DOHH2 (cell line): ENCODE measurements at regions not wholly inside any gene's neighbourhood (a gene's known extent, or its start where the extent isn't known, plus 50 kb on each side); places are given as distances from the start of the nearest gene placed in this dataset.
"Not testable (repeated sequence)": the region's sequence is repeated elsewhere in the genome, so short reads cannot be mapped to it uniquely, and the experiment has no call there.

ENCODE experiments used
- H3F3A ChIP-seq: fragments of 200-600 bp; sonication (generic), shearing (Covaris generic); 2 replicates; pipeline ENCODE4 v1.6.0; 2016; ENCODE audit warnings: antibody characterized with exemption, mild to moderate bottlenecking; ENCODE audit not compliant: control insufficient read depth, insufficient read depth
- H3K27ac ChIP-seq: fragments of 200-600 bp; sonication (generic); 2 replicates; pipeline ENCODE4 v1.5.1; 2014; ENCODE audit warnings: low read depth, mild to moderate bottlenecking, low read length, moderate library complexity
- H3K27me3 ChIP-seq: fragments of 200-600 bp; sonication (generic); 2 replicates; pipeline ENCODE4 v1.6.1; 2014; ENCODE audit warnings: mild to moderate bottlenecking, low read length, mixed read lengths; ENCODE audit not compliant: control insufficient read depth
- H3K36me3 ChIP-seq: fragments of 200-600 bp; sonication (generic); 2 replicates; pipeline ENCODE4 v1.6.1; 2014; ENCODE audit warnings: mild to moderate bottlenecking, low read length, moderate library complexity, mixed read lengths; ENCODE audit not compliant: control insufficient read depth
- H3K4me1 ChIP-seq: fragments of 200-600 bp; sonication (generic); 2 replicates; pipeline ENCODE4 v1.6.1; 2014; ENCODE audit warnings: mild to moderate bottlenecking, low read length, mixed read lengths; ENCODE audit not compliant: control insufficient read depth
- H3K4me2 ChIP-seq: fragments of 200-600 bp; sonication (generic); 2 replicates; pipeline ENCODE4 v1.6.0; 2014; ENCODE audit warnings: mild to moderate bottlenecking, low read length, moderate library complexity
- H3K4me3 ChIP-seq: fragments of 200-600 bp; sonication (generic); 2 replicates; pipeline ENCODE4 v1.5.1; 2014; ENCODE audit warnings: mild to moderate bottlenecking, low read length, mixed read lengths
- H3K79me2 ChIP-seq: fragments of 200-600 bp; sonication (generic); 2 replicates; pipeline ENCODE4 v1.6.1; 2014; ENCODE audit warnings: mild to moderate bottlenecking, low read length, mixed read lengths; ENCODE audit not compliant: control insufficient read depth
- H3K9me2 ChIP-seq: fragments of 200-600 bp; sonication (generic); replicated peaks from 2 replicates; pipeline ENCODE4 v1.6.1; 2014; ENCODE audit warnings: mild to moderate bottlenecking, low read length, mixed read lengths; ENCODE audit not compliant: control insufficient read depth
- H3K9me3 ChIP-seq: fragments of 200-600 bp; sonication (generic); 2 replicates; pipeline ENCODE4 v1.6.1; 2014; ENCODE audit warnings: antibody characterized with exemption, low read length, mixed read lengths; ENCODE audit not compliant: control insufficient read depth, insufficient read depth
- H4K20me1 ChIP-seq: fragments of 200-600 bp; sonication (generic); 2 replicates; pipeline ENCODE4 v1.6.0; 2014; ENCODE audit warnings: low read depth, mild to moderate bottlenecking, antibody characterized with exemption, low read length, moderate library complexity; ENCODE audit not compliant: control insufficient read depth, insufficient read depth
- CTCF ChIP-seq: fragments of 200-600 bp; sonication (generic); IDR thresholded peaks from one replicate; pipeline ENCODE4 v1.5.1; 2014; ENCODE audit warnings: antibody characterized with exemption, mild to moderate bottlenecking, low read depth, low read length; ENCODE audit not compliant: poor library complexity, severe bottlenecking
- EZH2phosphoT487 ChIP-seq: fragments of 200-600 bp; sonication (generic); IDR thresholded peaks from 2 replicates; pipeline ENCODE4 v1.6.1; 2017; ENCODE audit warnings: borderline replicate concordance, mild to moderate bottlenecking, antibody characterized with exemption, low read length, moderate library complexity, mixed read lengths

- Histone ChIP-seq H3K79me2 (no peaks in the 10 kb centered on the region), H4K20me1 (no peaks in the 10 kb centered on the region), H3F3A (no peaks in the 10 kb centered on the region), H3K4me3 (no peak overlapping the region), H3K9me2 (no peaks in the 10 kb centered on the region), H3K27ac (no peak overlapping the region), H3K9me3 (no peaks in the 10 kb centered on the region), H3K4me2 (no peak overlapping the region), H3K36me3 (no peaks in the 10 kb centered on the region), H3K4me1 (peaks cover 11% of the 10 kb centered on the region), H3K27me3 (no peaks in the 10 kb centered on the region)
- TF ChIP-seq EZH2phosphoT487 (no peak), CTCF (no peak)
Observed at GRCh38 chr5:81829242-81829641, 78.3 kb upstream of the SSBP2 start.

- TF ChIP-seq EZH2phosphoT487 (no peak), CTCF (no peak)
- Histone ChIP-seq H4K20me1 (no peaks in the 10 kb centered on the region), H3K4me1 (peaks cover 11% of the 10 kb centered on the region), H3K4me3 (no peak overlapping the region), H3K36me3 (no peaks in the 10 kb centered on the region), H3K9me2 (no peaks in the 10 kb centered on the region), H3K4me2 (no peak overlapping the region), H3K9me3 (no peaks in the 10 kb centered on the region), H3K79me2 (no peaks in the 10 kb centered on the region), H3K27ac (no peak overlapping the region), H3K27me3 (no peaks in the 10 kb centered on the region), H3F3A (no peaks in the 10 kb centered on the region)
Observed at GRCh38 chr5:81827500-81827899, 76.6 kb upstream of the SSBP2 start.

GRCh38 chr5:81826128-81826527 lies 75.2 kb upstream of the SSBP2 start:
- H4K20me1 ChIP-seq = no peaks in the 10 kb centered on the region
- H3K4me3 ChIP-seq = no peak overlapping the region
- H3K4me1 ChIP-seq = peaks cover 11% of the 10 kb centered on the region
- H3K36me3 ChIP-seq = no peaks in the 10 kb centered on the region
- no peak overlapping the region for H3K4me2 ChIP-seq
- H3K27me3 ChIP-seq = no peaks in the 10 kb centered on the region
- no peak for TF ChIP-seq EZH2phosphoT487
- no peak for TF ChIP-seq CTCF
- H3K9me2 ChIP-seq = no peaks in the 10 kb centered on the region
- no peaks in the 10 kb centered on the region for H3K9me3 ChIP-seq
- no peak overlapping the region for H3K27ac ChIP-seq
- H3K79me2 ChIP-seq = no peaks in the 10 kb centered on the region
- H3F3A ChIP-seq = no peaks in the 10 kb centered on the region

- H3K9me3 ChIP-seq = no peaks in the 10 kb centered on the region
- no peak overlapping the region for H3K27ac ChIP-seq
- no peaks in the 10 kb centered on the region for H3K27me3 ChIP-seq
- peaks cover 2% of the 10 kb centered on the region for H3K4me1 ChIP-seq
- H3K9me2 ChIP-seq = no peaks in the 10 kb centered on the region
- no peaks in the 10 kb centered on the region for H3K79me2 ChIP-seq
- H3K4me2 ChIP-seq = no peak overlapping the region
- no peaks in the 10 kb centered on the region for H3K36me3 ChIP-seq
- TF ChIP-seq CTCF = no peak
- TF ChIP-seq EZH2phosphoT487 = no peak
- no peaks in the 10 kb centered on the region for H3F3A ChIP-seq
- H3K4me3 ChIP-seq = no peak overlapping the region
- H4K20me1 ChIP-seq = no peaks in the 10 kb centered on the region
Observed at GRCh38 chr5:81825237-81825636, 74.3 kb upstream of the SSBP2 start.

- H3K79me2 ChIP-seq, H3K4me3 ChIP-seq, H3K36me3 ChIP-seq, H3K9me3 ChIP-seq, H4K20me1 ChIP-seq, H3K4me1 ChIP-seq, H3K27ac ChIP-seq, H3F3A ChIP-seq, H3K27me3 ChIP-seq, H3K9me2 ChIP-seq, H3K4me2 ChIP-seq: not testable (repeated sequence)
Observed at GRCh38 chr5:81823736-81824135, 72.8 kb upstream of the SSBP2 start.
